ENCODE measurements at regions not wholly inside any gene's neighbourhood (a gene's known extent, or its start where the extent isn't known, plus 50 kb on each side); places are given as distances from the start of the nearest gene placed in this dataset.

DNA sequence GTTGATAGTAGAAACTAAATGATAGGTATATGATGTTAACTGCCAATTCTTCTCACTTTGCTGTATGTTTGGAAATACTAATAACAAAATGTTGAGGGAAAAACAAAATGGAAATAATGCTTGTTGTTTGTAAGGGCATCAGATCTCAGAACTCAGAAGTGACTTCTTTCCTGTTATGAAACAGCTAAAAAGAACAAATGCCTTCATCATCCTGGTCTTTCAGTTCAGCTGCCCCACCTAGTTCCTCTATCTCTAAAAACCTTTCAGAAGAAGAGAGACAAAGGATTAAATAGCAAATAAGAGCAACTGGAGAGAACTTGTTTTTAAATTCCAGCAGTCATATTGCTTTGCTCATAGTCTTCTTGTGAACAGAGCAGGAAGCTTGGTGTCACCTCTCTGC is 345.3 kb upstream of the NCAM1 start:
- Histone ChIP-seq H3K79me2 (ENCODE audit: control insufficient read depth, insufficient read depth, low read length) (no peaks in the 10 kb centered on the region), H4K20me1 (replicated peaks; ENCODE audit: control insufficient read depth, extremely low read depth, insufficient read depth, low read length) (no peaks in the 10 kb centered on the region), H3K9ac (replicated peaks; ENCODE audit: extremely low read depth, insufficient read depth, low read length) (no peak overlapping the region), H3K36me3 (ENCODE audit: control insufficient read depth in 2 of 2, extremely low read depth in 1 of 2, insufficient read depth in 2 of 2, low read length in 2 of 2) (no peaks in the 10 kb centered on the region), H3K9me3 (replicated peaks; ENCODE audit: control insufficient read depth, insufficient read depth, low read length) (no peaks in the 10 kb centered on the region), H3K4me2 (ENCODE audit: insufficient read depth, low read length) (no peak overlapping the region), H3K9me1 (replicated peaks; ENCODE audit: control insufficient read depth, extremely low read depth, insufficient read depth, low read length) (no peaks in the 10 kb centered on the region), H3K4me3 (replicated peaks in 1 of 3; ENCODE audit: insufficient read depth in 1 of 3, low read depth in 1 of 3, low read length in 3 of 3) (no peak overlapping the region), H3K27me3 (ENCODE audit: control insufficient read depth in 2 of 2, insufficient read depth in 2 of 2, low read length in 2 of 2) (no peaks in the 10 kb centered on the region), H3K27ac (ENCODE audit: insufficient read depth, low read depth, low read length) (no peak overlapping the region), H2AFZ (ENCODE audit: low read depth, low read length) (no peak overlapping the region), H3K4me1 (ENCODE audit: control insufficient read depth, extremely low read depth, insufficient read depth, low read length) (peaks cover 24% of the 10 kb centered on the region)
- DNase-seq (ENCODE audit: low read depth, low spot score): no peak
- TF ChIP-seq MYC (IDR thresholded peaks at IDR 0.05; ENCODE audit: low read depth, low read length) (no peak), JUN (IDR thresholded peaks at IDR 0.05; ENCODE audit: borderline replicate concordance, insufficient read depth, insufficient read length, low read depth) (no peak), POLR2A (IDR thresholded peaks at IDR 0.05; ENCODE audit: low read depth, low read length) (no peak), GATA2 (IDR thresholded peaks at IDR 0.05; ENCODE audit: insufficient read depth, insufficient read length, low read depth, low read length) (no peak), EZH2 (IDR thresholded peaks at IDR 0.05; ENCODE audit: borderline replicate concordance, low read depth, low read length, severe bottlenecking) (no peak)
- TF ChIP-seq, protein P1, sequence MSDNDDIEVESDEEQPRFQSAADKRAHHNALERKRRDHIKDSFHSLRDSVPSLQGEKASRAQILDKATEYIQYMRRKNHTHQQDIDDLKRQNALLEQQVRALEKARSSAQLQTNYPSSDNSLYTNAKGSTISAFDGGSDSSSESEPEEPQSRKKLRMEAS (IDR thresholded peaks at IDR 0.05; ENCODE audit: insufficient read depth, insufficient read length): no peak
- TF ChIP-seq, protein P2, sequence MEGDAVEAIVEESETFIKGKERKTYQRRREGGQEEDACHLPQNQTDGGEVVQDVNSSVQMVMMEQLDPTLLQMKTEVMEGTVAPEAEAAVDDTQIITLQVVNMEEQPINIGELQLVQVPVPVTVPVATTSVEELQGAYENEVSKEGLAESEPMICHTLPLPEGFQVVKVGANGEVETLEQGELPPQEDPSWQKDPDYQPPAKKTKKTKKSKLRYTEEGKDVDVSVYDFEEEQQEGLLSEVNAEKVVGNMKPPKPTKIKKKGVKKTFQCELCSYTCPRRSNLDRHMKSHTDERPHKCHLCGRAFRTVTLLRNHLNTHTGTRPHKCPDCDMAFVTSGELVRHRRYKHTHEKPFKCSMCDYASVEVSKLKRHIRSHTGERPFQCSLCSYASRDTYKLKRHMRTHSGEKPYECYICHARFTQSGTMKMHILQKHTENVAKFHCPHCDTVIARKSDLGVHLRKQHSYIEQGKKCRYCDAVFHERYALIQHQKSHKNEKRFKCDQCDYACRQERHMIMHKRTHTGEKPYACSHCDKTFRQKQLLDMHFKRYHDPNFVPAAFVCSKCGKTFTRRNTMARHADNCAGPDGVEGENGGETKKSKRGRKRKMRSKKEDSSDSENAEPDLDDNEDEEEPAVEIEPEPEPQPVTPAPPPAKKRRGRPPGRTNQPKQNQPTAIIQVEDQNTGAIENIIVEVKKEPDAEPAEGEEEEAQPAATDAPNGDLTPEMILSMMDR (IDR thresholded peaks at IDR 0.05; ENCODE audit: extremely low read depth in 1 of 2, insufficient read depth in 1 of 2, low read depth in 1 of 2, low read length in 2 of 2): no peak
- no TSS peak for BruUV-seq (replicated peaks)
- intact Hi-C loops (cut with micrococcal nuclease): no loop called here
- ChIA-PET POLR2A (no interaction called here), CTCF (interaction anchor here (1.2 kb wide), 1 partner anchor 28 kb away, joined by 4 read pairs; no protein-coding TSS in a partner anchor)
- dilution Hi-C loops (cut with MboI; ENCODE audit: extremely low pct_ligation_motif_present, low sequenced_read_pairs): no loop called here
- no peak for FAIRE-seq
